B cell (primary cell): ENCODE measurements at regions not wholly inside any gene's neighbourhood (a gene's known extent, or its start where the extent isn't known, plus 50 kb on each side); places are given as distances from the start of the nearest gene placed in this dataset.

ENCODE experiments used
- ATAC-seq: fragments of 200-7000 bp; cut with Tn5 transposase; one replicate; pipeline ENCODE4 v1.10.0; 2021; ENCODE audit warnings: low read depth, mild to moderate bottlenecking, moderate number of reproducible peaks, moderate library complexity
- CTCF ChIA-PET: fragments of 350-600 bp; sonication (Branson Sonifier 250); formaldehyde crosslinking; loops from one replicate; lab custom pipeline; 2021; ENCODE audit warnings: antibody characterized with exemption, inconsistent platforms; lab: Charles Lee
- POLR2A ChIA-PET: fragments of 350-600 bp; sonication (Branson Sonifier 250); formaldehyde crosslinking; loops from one replicate; lab custom pipeline; 2021; ENCODE audit warnings: antibody characterized with exemption; lab: Charles Lee
- DNase-seq: peaks from one replicate; pipeline ENCODE4 v3.0.0; 2013
- H2AFZ ChIP-seq: 2 replicates; pipeline ENCODE4 v1.6.1; 2012; ENCODE audit warnings: mild to moderate bottlenecking, low read depth, low read length; ENCODE audit not compliant: insufficient read depth, poor library complexity, severe bottlenecking
- H3K27ac ChIP-seq, 2 donors: 1 replicate in 1 of 2; 2 replicates in 1 of 2; pipeline ENCODE4 v1.5.1; 2012 to 2013; ENCODE audit warnings: low read length in 2 of 2, mild to moderate bottlenecking in 2 of 2, moderate library complexity in 1 of 2
- H3K27me3 ChIP-seq, 4 experiments: fragments of 200-600 bp in 1 of 4; sonication (generic) in 1 of 4; replicated peaks in 1 of 4; 1 replicate in 2 of 4; 2 replicates in 2 of 4; pipeline versions ENCODE4 v1.6.1 to v1.7.0; 2013 to 2016; ENCODE audit warnings: low read length in 3 of 4, mild to moderate bottlenecking in 2 of 4, mixed read lengths in 1 of 4, moderate library complexity in 1 of 4; ENCODE audit not compliant: insufficient read depth in 4 of 4, control insufficient read depth in 3 of 4; ENCODE audit errors: control extremely low read depth in 1 of 4
- H3K36me3 ChIP-seq, 2 experiments: replicated peaks in 1 of 2; 1 replicate in 1 of 2; 2 replicates in 1 of 2; pipeline versions ENCODE4 v1.6.1 to v1.7.1; 2013; ENCODE audit warnings: low read length in 1 of 2; ENCODE audit not compliant: insufficient read depth in 2 of 2, control insufficient read depth in 1 of 2; ENCODE audit errors: control extremely low read depth in 1 of 2, extremely low read depth in 1 of 2
- H3K4me1 ChIP-seq, 2 donors: fragments of 200-600 bp in 1 of 2; sonication (generic) in 1 of 2; 1 replicate in 1 of 2; 2 replicates in 1 of 2; pipeline versions ENCODE4 v1.5.1 to v1.6.1; 2013 to 2017; ENCODE audit warnings: low read length in 2 of 2; ENCODE audit not compliant: control insufficient read depth in 2 of 2, insufficient read depth in 2 of 2
- H3K4me2 ChIP-seq: replicated peaks from 2 replicates; pipeline ENCODE3; 2012; ENCODE audit warnings: mild to moderate bottlenecking, low read depth, low read length; ENCODE audit not compliant: poor library complexity, severe bottlenecking
- H3K4me3 ChIP-seq, 5 experiments: fragments of 200-600 bp in 1 of 5; sonication (generic) in 1 of 5; 1 replicate in 3 of 5; 2 replicates in 2 of 5; pipeline versions ENCODE4 v1.5.1 to v1.7.0; 2011 to 2016; ENCODE audit warnings: low read length in 4 of 5, mild to moderate bottlenecking in 4 of 5, low read depth in 2 of 5, control low read depth in 1 of 5, moderate library complexity in 1 of 5; ENCODE audit not compliant: insufficient read depth in 1 of 5; ENCODE audit errors: control extremely low read depth in 1 of 5, extremely low read depth in 1 of 5
- H3K79me2 ChIP-seq: fragments of 200-600 bp; sonication (generic); one replicate; pipeline ENCODE4 v1.6.0; 2016; ENCODE audit warnings: low read length; ENCODE audit not compliant: control insufficient read depth, insufficient read depth
- H3K9ac ChIP-seq: fragments of 200-600 bp; sonication (generic); 2 replicates; pipeline ENCODE4 v1.6.1; 2017; ENCODE audit warnings: mild to moderate bottlenecking, low read length, moderate library complexity
- H3K9me3 ChIP-seq, 3 donors: one replicate each; pipeline versions ENCODE4 v1.6.1 to v1.7.1; 2013; ENCODE audit warnings: low read length in 2 of 3; ENCODE audit not compliant: control insufficient read depth in 2 of 3, insufficient read depth in 1 of 3; ENCODE audit errors: control extremely low read depth in 1 of 3
- H4K20me1 ChIP-seq: 2 replicates; pipeline ENCODE4 v1.6.0; 2012; ENCODE audit warnings: mild to moderate bottlenecking, low read length; ENCODE audit not compliant: insufficient read depth, control insufficient read depth, poor library complexity, severe bottlenecking
- H3K27ac Mint-ChIP-seq: one replicate; pipeline ENCODE4 v1.8.0; 2021; ENCODE audit warnings: mixed read lengths
- H3K27me3 Mint-ChIP-seq: one replicate; pipeline ENCODE4 v1.8.0; 2021; ENCODE audit warnings: mixed read lengths
- H3K4me1 Mint-ChIP-seq: one replicate; pipeline ENCODE4 v1.8.0; 2021; ENCODE audit warnings: mixed read lengths
- H3K4me3 Mint-ChIP-seq: one replicate; pipeline ENCODE4 v1.8.0; 2021; ENCODE audit warnings: mixed read lengths
- H3K9me3 Mint-ChIP-seq: one replicate; pipeline ENCODE4 v1.8.0; 2022; ENCODE audit warnings: mixed read lengths; ENCODE audit not compliant: insufficient read depth
- EZH2 ChIP-seq: IDR thresholded peaks from 2 replicates; pipeline ENCODE4 v1.6.1; 2012; ENCODE audit warnings: borderline replicate concordance, low read depth, mild to moderate bottlenecking, moderate library complexity, low read length; ENCODE audit not compliant: insufficient read depth, poor library complexity, severe bottlenecking
- WGBS: methylation state at CpG from one replicate; pipeline ENCODE4 v1.1.5; 2013; ENCODE audit warnings: missing lambda C conversion rate; ENCODE audit not compliant: insufficient coverage; 5-methylcytosine and 5-hydroxymethylcytosine counted together
- intact Hi-C: fragments of 100-400 bp; cut with micrococcal nuclease; formaldehyde crosslinking; loops from one replicate; pipeline ENCODE4 v1.10.0; 2022
- TF ChIP-seq, protein P1 (sequence below): fragments of 200-600 bp; IDR thresholded peaks from one replicate; pipeline ENCODE4 v1.8.0; 2022; ENCODE audit warnings: antibody characterized with exemption, mild to moderate bottlenecking

DNA sequence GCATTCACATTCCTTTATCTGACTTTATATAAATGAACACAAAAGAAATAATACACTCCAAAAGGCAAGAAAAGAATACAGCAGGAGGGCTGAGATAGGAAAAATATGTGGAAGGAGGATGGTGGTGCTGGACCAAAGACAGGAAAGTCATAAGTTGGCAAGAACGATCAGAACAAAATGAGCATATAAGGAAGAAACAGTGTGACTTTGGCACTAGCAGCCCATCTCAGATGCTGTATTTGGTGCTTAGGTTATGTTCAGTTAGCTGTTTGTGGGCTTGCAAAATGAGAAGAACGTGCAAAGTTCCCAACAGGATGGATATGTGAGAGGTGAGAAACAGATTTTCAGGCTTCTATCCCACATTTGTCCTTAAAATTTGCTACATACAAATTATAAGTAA lies 719.8 kb upstream of the ADGRL4 start:
- Histone ChIP-seq H3K4me3 (no peak overlapping the region), H3K4me2 (no peak overlapping the region), H3K79me2 (no peaks in the 10 kb centered on the region), H4K20me1 (no peaks in the 10 kb centered on the region), H3K9me3 (no peaks in the 10 kb centered on the region), H3K36me3 (no peaks in the 10 kb centered on the region), H3K4me1 (no peaks in the 10 kb centered on the region), H3K9ac (no peak overlapping the region), H2AFZ (no peak overlapping the region), H3K27ac (no peak overlapping the region), H3K27me3 (no peaks in the 10 kb centered on the region)
- H3K9me3 Mint-ChIP-seq, result no peaks in the 10 kb centered on the region
- POLR2A ChIA-PET, result no interaction called here
- no peaks in the 10 kb centered on the region for H3K27me3 Mint-ChIP-seq
- CTCF ChIA-PET, result no interaction called here
- ATAC-seq (no peak), DNase-seq (no peak)
- TF ChIP-seq, protein P1, sequence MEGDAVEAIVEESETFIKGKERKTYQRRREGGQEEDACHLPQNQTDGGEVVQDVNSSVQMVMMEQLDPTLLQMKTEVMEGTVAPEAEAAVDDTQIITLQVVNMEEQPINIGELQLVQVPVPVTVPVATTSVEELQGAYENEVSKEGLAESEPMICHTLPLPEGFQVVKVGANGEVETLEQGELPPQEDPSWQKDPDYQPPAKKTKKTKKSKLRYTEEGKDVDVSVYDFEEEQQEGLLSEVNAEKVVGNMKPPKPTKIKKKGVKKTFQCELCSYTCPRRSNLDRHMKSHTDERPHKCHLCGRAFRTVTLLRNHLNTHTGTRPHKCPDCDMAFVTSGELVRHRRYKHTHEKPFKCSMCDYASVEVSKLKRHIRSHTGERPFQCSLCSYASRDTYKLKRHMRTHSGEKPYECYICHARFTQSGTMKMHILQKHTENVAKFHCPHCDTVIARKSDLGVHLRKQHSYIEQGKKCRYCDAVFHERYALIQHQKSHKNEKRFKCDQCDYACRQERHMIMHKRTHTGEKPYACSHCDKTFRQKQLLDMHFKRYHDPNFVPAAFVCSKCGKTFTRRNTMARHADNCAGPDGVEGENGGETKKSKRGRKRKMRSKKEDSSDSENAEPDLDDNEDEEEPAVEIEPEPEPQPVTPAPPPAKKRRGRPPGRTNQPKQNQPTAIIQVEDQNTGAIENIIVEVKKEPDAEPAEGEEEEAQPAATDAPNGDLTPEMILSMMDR, result no peak
- TF ChIP-seq EZH2, result no peak
- H3K27ac Mint-ChIP-seq, result no peak overlapping the region
- H3K4me3 Mint-ChIP-seq, result no peak overlapping the region
- WGBS, result 90% methylated on average over 1 of the region's 2 CpGs
- intact Hi-C loops, result no loop called here
- H3K4me1 Mint-ChIP-seq, result no peaks in the 10 kb centered on the region

DNA sequence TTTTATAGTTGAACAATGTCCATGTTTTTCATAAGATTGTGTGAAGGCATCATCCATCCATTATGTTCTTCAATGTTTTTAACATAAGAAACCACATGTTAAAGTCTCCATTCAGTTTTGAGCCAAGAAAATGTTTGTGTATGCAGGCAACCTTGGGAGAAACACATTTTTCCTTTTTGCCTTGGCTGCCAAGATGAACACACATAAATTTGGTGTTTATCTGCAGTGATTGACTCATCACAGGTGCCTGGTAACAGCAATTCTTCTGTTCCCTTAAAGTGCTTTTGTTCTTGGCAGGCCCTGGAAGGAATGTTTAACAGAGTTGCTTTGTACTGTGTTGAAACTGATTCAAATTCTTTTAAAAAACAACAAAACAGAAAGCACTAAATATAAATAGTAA lies 709.9 kb upstream of the ADGRL4 start:
- intact Hi-C loops, result no loop called here

More for the DNA sequence above, 709.9 kb upstream of the ADGRL4 start:
- H3K79me2 ChIP-seq, result no peaks in the 10 kb centered on the region
- H3K4me3 Mint-ChIP-seq, result no peak overlapping the region
- H3K27me3 ChIP-seq, result no peaks in the 10 kb centered on the region
- POLR2A ChIA-PET, result no interaction called here
- CTCF ChIA-PET, result no interaction called here
- H3K4me1 ChIP-seq, result peaks cover 3 to 7% of the 10 kb centered on the region in 2 donors
- ATAC-seq, result no peak
- TF ChIP-seq, protein P1, result no peak
- no peak for TF ChIP-seq EZH2
- DNase-seq, result no peak
- no peak overlapping the region for H3K4me3 ChIP-seq
- no peak overlapping the region for H2AFZ ChIP-seq
- H3K27me3 Mint-ChIP-seq, result no peaks in the 10 kb centered on the region
- H3K4me2 ChIP-seq, result no peak overlapping the region
- peaks cover 8% of the 10 kb centered on the region for H3K4me1 Mint-ChIP-seq
- H3K9me3 ChIP-seq, result peaks cover 0 to 13% (median 8%) of the 10 kb centered on the region in 3 donors
- H3K9me3 Mint-ChIP-seq, result peaks cover 12% of the 10 kb centered on the region
- no peak overlapping the region for H3K9ac ChIP-seq
- H4K20me1 ChIP-seq, result no peaks in the 10 kb centered on the region
- no peak overlapping the region for H3K27ac Mint-ChIP-seq
- H3K27ac ChIP-seq, result no peak overlapping the region
- no peaks in the 10 kb centered on the region for H3K36me3 ChIP-seq
